Transverse colon (tissue), 4 donors: ENCODE measurements at regions not wholly inside any gene's neighbourhood (a gene's known extent, or its start where the extent isn't known, plus 50 kb on each side); places are given as distances from the start of the nearest gene placed in this dataset.

Source experiments
- POLR2AphosphoS5 ChIP-seq, 3 donors: sonication (generic); formaldehyde crosslinking; IDR thresholded peaks; one replicate each; pipeline ENCODE4 v1.6.1; 2016; ENCODE audit warnings: antibody characterized with exemption in 3 of 3
- TF ChIP-seq, protein P1 (sequence below), 5 experiments: fragments of 200-600 bp in 3 of 5; fragments of 450-650 bp in 2 of 5; sonication (generic) in 3 of 5; IDR thresholded peaks; 1 replicate in 2 of 5; 2 replicates in 3 of 5; pipeline ENCODE4 v1.5.1; 2016 to 2017; ENCODE audit warnings: antibody characterized with exemption in 5 of 5, inconsistent platforms in 3 of 5, mild to moderate bottlenecking in 2 of 5, moderate library complexity in 1 of 5

DNA sequence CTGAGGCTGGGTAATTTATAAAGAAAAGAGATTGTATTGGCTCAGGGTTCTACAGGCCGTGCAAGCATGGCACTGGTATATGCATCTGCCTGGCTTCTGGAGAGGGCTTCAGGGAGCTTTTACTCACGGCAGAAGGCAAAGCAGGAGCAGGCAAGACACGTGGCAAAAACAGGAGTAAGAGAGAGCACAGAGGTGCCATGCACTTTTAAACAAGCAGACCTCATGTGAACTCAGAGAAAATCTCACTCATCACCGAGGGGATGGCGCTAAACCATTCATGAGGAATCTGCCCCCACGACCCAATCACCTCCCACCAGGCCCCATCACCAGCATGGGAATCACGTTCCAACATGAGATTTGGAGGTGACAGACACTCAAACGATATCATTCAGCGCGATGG is 400.7 kb upstream of the RUNX1 start:
- TF ChIP-seq POLR2AphosphoS5 (IDR thresholded peaks at IDR 0.05): no peak
- TF ChIP-seq, protein P1, sequence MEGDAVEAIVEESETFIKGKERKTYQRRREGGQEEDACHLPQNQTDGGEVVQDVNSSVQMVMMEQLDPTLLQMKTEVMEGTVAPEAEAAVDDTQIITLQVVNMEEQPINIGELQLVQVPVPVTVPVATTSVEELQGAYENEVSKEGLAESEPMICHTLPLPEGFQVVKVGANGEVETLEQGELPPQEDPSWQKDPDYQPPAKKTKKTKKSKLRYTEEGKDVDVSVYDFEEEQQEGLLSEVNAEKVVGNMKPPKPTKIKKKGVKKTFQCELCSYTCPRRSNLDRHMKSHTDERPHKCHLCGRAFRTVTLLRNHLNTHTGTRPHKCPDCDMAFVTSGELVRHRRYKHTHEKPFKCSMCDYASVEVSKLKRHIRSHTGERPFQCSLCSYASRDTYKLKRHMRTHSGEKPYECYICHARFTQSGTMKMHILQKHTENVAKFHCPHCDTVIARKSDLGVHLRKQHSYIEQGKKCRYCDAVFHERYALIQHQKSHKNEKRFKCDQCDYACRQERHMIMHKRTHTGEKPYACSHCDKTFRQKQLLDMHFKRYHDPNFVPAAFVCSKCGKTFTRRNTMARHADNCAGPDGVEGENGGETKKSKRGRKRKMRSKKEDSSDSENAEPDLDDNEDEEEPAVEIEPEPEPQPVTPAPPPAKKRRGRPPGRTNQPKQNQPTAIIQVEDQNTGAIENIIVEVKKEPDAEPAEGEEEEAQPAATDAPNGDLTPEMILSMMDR (IDR thresholded peaks at IDR 0.05): no peak
